HG03097 (cell line): ENCODE measurements at regions not wholly inside any gene's neighbourhood (a gene's known extent, or its start where the extent isn't known, plus 50 kb on each side); places are given as distances from the start of the nearest gene placed in this dataset.
"Not testable (repeated sequence)": the region's sequence is repeated elsewhere in the genome, so short reads cannot be mapped to it uniquely, and the experiment has no call there.

Experiments
- ATAC-seq: cut with Tn5 transposase; IDR thresholded peaks from one replicate; pipeline ENCODE4 v1.9.1; 2021; ENCODE audit not compliant: unreplicated experiment, low FRiP score

DNA sequence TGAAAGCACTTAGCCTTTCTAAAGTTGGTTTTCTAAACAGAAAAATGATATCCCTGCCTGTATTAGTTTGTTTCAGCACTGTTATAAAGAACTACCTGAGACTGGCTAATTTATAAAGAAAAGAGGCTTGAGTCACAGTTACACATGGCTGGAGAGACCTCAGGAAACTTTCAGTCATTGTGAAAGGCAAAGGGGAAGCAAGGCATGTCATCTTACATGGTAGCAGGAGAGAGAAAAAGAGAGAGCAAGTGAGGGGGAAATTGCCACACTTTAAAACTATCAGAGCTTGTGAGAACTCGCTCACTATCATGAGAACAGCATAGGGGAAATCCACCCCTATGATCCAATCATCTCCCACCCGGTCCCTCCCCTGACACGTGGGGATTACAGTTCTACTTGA, 64.9 kb downstream of the FAM170A start:
- no peak for ATAC-seq

DNA sequence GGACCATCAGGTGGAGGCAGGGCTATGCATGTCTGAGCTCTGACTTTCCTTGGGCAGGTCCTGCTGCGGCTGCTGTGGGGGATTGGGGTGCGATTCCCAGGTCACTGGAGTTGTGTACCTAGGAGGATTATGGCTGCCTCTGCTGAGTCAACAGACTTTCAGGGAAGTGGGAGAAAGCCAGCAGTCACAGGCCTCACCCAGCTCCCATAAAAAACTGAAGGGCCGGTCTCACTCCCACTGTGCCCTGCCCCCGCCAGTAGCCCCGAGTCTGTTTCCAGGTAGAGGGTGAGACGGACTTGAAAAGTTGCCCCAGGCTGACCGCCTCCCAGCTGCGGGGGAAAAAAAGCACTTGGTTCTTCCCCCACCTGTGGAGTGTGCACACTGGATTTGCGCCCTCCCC, 76.7 kb downstream of the FAM170A start:
- no peak for ATAC-seq

DNA sequence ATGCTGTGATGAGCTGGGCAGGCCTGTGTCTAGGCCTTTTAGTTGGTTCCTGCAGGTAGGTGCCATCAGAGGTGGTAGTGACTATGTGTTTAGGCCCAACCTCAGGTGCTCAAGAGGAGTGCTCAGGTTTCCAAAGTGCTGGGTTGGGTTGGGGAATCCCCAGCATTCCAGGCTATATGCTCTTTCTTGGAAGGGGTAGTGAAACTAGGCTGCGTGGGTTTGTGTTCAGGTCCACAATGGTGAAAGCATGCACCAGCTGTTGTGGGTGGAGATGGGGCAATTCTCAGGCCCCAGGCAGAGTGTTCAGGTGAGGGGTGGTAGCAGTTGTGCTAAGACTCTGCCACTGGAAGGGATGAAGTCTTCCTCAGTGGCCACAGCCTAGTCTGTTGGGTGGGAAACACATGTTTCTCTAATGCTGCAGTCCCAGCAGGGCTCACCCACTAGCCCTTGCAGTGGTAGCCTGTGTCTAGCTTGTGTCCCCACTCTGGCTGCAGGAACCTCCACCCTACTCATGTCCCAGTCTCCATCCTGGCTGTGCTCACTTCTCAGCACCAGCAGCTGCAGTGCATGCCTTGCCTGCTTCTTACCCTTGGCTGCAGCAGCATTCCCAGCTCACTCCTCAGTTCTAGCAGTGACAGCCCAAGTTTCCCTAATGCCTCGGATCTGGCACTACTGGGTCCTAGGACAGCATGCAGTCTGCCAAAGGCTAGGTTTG, 78.9 kb downstream of the FAM170A start:
- no peak for ATAC-seq

DNA sequence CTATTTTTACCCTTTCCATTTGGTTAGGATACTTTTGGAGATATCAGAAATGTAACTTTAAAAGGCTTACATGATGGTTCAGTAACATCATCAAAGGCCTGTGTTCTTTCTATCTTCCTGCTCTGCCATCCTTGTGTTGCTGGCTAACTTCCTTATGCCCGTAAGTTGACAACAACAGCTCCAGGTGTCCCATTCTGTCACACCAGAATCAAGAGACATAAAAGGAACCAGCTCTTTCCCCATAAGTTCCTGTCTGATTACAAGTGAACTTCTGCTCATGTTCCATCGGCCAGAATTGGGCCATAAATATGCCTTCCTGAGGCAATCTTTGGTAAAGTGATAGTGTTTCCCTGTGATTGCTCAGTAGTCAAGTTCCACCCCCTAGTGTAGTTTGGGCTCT, 92.4 kb downstream of the FAM170A start:
- no peak for ATAC-seq

DNA sequence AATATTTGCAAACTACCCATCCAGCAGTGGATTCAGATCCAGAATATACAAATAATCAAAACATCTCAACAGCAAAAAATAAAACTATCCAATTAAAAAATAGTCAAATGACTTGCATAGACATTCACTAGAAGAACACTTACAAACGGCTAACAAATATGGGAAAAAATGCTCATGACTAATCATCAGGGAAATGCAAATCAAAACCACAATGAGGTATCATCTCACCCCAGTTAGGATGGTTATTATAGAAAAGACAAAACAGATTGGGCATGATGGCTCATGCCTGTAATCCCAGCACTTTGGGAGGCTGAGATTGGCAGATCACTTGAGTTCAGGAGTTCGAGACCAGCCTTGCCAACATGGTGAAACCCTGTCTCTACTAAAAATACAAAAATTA, 95.9 kb downstream of the FAM170A start:
- not testable (repeated sequence) for ATAC-seq

DNA sequence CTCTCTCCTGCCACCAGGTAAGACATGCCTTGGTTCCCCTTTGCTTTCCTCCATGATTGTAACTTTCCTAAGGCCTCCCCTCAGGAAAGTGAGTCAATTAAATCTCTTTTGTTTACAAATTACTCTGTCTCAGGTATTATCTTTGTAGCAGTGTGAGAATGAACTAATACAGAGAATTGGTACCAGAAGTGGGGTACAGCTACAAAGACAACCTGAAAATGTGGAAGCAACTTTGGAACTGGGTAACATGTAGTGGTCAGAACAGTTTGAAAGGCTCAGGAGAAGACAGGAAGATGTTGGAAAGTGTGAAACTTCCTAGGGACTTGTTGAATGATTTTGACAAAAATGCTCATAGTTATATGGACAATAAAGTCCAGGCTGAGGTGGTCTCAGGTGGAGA, 97.2 kb downstream of the FAM170A start:
- no peak for ATAC-seq

DNA sequence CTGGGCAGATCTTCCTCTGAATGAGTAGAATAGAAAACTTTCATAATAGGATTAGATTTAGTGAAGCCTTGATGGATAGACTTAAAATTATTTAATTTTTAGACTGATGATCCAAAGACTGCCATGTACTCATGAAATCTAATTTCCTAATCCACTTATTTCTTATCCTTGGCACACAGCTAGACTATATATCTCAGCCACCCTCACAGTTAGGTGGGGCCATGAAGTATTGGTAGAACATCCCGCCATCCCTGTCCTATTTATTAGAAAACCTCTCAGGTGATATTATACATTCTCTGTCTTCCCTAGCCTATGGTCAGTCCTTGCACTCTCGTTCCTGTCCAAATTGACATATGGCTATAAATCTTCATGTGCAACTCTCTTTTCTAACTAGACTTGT, 110.9 kb downstream of the FAM170A start:
- no peak for ATAC-seq

DNA sequence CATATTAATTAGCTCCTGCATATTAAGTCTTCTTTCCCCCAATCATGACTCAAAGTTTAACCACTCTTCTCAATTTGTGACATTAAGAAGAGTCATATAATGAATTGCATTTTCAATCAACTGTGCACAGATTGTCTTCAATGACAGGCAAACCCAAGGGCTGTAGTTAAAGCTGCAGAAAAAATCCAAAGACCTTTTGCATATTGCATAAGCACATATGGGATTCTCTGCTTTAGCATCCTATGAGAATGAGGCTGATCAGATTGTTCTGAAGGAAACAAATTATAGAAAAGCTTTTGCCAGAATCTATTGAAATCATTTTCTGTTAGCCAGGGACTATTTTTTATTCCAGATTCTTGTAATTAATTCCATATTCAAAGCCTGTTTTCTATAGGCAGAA, 112.3 kb downstream of the FAM170A start:
- no peak for ATAC-seq

DNA sequence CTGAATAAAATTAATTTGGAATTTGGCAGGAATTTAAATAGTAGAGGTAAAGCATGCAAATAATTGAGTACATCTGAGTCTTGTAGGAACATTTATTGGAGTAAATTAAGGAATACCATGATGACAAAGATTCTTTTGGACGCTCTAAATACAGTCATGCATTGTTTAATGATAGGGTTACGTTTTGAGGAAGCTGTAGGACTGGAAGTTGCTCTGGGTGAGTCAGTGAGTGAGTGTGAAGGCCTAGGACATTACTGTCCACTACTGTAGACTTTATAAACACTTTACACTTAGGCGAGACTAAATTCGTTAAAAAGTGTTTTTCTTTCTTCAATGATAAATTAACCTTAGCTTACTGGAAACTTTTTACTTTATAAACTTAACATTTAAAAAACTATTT, 113.0 kb downstream of the FAM170A start:
- no peak for ATAC-seq

DNA sequence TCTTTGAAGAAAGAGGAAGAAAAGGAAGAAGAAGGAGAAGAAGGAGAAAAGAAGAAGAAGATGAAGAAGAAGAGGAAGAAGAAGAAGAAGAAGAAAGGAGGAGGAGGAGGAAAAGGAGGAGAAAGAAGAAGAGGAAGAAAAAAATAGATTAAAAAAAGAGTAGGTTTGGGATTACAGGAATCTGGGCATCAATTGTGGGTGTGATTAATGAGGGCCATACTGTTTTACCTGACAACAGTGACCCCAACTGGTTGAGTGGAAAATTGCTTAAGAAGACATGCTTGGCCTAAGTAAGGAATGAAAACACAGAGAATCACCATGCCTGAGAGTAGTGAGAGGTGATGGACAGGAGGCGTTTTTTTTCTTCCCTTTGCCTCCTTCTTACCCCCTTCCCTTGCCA, 114.6 kb downstream of the FAM170A start:
- ATAC-seq, result peak; percentile 81

DNA sequence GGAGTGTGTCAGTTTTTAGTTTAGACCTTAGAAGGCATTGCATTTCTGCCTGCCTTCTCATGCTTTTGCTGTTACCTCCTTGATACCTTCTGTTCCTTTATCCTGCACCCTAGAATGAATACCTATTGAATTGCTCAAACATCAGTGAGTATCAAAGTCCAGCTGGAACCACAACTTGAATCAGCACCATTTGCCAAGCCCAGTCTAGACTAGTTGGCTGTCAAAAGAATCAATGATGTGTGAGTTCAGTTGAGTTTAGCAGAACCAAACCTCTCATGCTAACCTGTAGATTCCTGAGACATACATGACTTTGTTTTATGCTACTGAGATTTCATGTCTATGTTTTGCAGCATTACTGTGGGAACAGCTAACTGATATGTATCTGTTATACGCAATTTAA, 116.6 kb downstream of the FAM170A start:
- no peak for ATAC-seq

DNA sequence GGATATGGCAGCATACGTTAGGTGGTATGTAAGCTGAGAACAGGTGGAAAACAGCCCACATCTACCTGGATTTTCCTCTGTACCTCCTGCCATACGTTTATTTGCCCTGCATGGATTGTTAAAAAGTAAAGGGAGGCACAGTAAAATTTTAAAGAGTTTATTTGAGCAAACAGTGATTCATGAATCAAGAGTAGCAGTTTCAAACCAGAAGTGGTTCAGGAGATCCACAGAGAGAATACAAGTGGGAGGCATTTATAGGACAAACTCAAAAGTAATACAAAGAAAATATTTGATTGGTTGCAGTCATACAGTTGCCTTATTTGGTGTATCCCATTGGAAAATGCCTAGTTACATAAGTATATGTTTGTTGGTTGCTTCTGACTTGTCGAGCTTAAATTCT, 117.6 kb downstream of the FAM170A start:
- no peak for ATAC-seq

DNA sequence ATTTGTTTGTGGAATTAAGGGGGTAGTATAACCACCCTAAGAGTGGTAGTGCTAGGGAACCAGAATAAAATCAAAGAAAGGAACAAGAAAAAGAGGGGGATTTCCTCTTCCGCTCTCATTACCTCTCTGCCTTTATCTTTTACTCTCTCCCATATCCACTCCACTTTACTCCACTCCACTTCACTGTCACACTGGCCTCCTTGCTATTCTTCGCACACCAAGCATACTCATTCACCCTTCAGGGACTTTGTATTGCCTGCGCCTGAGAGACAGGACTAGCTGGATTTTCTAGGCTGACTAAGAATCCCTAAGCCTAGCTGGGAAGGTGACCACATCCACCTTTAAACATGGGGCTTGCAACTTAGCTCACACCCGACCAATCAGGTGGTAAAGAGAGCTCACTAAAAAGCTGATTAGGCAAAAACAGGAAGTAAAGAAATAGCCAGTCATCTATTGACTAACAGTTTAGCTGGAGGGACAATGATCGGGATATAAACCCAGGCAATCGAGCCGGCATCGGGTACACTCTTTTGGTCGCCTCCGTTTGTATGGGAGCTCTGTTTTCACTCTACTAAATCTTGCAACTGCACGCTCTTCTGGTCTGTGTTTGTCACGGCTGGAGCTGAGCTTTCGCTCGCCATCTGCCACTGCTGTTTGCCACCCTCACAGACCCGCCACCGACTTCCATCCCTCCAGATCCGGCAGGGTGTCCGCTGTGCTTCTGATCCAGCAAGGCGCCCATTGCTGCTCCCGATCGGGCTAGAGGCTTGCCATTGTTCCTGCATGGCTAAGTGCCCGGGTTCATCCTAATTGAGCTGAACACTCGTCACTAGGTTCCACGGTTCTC, 121.8 kb downstream of the FAM170A start:
- ATAC-seq, result no peak

DNA sequence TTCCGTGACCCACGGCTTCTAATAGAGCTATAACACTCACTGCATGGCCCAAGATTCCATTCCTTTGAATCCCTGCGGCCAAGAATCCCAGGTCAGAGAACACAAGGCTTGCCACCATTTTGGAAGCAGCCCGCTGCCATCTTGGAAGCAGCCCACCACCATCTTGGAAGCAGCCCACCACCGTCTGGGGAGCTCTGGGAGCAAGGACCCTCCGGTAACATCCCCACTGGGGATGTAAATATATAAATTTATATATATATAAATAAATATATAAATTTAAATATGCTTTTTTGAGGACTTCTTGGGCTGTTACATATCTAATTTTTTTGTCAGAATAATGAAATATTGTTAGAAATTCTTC, 122.4 kb downstream of the FAM170A start:
- no peak for ATAC-seq

DNA sequence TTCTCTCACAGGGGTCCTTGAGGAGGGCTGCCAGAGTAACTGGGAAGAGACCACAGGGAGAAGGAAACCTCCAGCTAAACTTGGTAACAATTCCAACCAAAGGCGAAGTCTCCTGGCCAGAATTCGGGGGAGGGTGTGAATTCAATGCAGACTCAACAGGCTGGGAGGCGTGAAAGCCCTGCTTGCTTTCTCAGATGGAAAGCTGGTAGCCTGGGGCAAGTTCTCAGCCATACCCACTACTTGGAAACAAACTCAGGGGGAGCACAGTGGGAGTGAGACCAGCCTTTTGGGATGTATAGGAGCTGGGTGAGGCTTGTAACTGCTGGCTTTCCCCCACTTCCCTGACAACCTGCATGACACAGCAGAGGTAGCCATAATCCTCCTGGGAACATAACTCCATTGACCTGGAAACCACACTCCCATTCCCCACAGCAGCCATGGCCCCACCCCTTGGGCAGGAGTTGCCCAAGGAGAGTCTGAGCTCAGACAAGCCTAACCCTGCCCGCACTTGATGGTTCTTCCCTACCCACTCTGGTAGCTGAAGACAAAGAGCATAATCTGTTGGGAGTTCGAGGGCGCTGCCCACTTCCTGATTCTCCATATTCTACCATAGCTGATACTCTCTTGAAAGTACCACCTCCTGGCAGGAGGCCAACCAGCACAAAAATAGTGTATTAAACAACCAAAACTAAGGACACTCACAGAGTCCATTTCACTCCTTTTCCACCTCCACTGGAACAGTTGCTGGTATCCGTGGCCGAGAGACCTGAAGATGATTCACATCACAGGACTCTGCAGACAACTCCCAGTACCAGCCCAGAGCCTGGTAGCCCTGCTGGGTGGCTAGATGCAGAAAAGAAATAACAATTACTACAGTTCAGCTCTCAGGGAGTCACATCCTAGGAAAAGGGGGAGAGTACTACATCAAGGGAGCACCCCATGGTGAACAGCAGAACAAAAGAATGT, 123.8 kb downstream of the FAM170A start:
- ATAC-seq, result no peak

DNA sequence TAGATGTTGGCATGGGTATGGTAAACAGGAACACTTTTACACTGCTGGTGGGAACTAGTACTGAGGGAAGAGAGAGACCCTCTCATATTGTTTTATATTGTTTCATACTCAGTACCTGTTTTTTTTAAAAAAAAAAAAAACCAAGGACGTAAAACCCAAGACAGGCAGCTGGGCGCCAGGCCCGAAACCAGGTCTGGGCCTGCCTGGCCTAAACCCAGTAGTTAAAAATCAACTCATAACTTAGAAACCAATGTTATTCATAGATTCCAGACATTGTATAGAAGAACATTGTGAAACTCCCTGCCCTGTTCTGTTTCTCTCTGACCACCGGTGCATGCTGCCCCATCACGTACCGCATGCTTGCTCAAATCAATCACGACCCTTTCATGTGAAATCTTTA, 125.5 kb downstream of the FAM170A start:
- not testable (repeated sequence) for ATAC-seq

DNA sequence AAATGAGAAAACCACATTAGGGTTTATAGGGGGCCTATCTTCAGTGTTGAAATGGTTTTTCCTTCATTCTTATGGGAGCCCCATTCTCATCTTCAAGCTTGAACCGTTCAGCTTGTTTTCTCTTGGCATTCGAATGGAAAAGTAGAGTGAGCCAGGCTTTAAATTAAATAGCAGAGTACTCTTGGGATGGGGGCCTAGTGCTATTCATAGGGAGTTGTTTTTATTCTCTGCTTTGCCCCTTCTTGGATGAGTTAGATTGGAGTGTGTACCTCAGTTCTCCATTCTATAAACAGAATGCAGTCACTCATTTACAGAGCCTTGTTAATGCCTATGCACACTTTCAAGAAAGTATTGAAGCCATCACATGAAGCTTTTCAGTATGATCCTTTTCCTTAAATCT, 127.9 kb downstream of the FAM170A start:
- ATAC-seq, result no peak

DNA sequence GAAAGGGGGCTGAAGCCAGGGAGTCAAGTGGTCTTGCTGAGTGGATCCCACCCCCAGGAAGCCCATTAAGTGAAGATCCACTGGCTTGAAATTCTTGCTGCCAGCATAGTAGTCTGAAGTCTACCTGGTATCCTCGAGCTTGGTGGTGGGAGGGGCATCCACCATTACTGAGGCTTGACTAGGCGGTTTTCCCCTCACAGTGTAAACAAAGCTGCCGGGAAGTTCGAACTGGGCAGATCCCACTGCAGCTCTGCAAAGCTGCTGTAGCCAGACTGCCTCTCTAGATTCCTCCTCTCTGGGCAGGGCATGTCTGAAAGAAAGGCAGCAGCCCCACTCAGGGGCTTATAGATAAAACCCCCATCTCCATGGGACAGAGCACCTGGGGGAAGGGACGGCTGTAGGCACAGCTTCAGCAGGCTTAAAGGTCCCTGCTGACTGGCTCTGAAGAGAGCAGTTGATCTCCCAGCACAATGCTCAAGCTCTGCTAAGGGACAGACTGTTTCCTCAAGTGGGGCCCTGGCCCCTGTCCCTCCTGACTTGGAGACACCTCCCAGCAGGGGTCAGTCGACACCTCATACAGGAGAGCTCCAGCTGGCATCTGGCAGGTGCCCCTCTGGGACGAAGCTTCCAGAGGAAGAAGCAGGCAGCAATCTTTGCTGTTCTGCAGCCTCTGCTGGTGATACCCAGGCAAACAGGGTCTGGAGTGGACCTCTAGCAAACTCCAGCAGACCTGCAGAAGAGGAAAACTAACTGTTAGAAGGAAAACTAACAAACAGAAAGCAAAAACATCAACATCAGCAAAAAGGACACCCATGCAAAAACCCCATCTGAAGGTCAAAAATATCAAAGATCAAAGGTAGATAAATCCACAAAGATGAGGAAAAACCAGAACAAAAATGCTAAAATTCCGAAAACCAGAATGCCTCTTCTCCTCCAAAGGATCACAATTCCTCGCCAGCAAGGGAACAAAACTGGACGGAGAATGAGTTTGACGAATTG, 140.6 kb downstream of the FAM170A start:
- ATAC-seq, result not testable (repeated sequence)

DNA sequence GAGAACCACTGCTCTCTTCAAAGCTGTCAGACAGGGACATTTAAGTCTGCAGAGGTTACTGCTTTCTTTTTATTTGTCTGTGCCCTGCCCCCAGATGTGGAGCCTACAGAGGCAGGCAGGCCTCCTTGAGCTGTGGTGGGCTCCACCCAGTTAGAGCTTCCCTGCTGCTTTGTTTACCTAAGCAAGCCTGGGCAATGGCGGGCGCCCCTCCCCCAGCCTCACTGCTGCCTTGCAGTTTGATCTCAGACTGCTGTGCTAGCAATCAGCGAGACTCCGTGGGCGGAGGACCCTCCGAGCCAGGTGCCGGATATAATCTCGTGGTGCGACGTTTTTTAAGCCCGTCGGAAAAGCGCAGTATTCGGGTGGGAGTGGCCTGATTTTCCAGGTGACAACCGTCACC, 150.8 kb downstream of the FAM170A start:
- not testable (repeated sequence) for ATAC-seq

DNA sequence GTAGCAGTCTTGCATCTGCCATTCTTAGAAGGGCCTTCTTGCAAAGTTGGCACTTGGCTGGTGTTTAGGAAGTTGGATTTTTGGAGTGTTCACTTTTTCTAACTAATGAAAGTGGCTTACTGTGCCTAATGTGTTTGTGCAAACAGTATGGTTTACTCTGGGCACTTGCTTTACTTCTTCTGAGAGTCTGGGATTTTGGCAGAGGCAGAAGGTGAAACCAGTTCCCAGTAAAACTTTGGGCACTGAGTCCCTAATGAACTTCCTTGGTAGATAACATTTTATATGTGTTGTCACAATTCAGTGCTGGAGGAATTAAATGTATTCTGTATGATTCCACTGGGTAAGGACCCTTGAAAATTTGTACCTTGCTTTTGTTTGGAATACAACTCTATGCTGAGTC, 155.7 kb downstream of the FAM170A start:
- ATAC-seq, result no peak
